ENCODE measurements at regions not wholly inside any gene's neighbourhood (a gene's known extent, or its start where the extent isn't known, plus 50 kb on each side); places are given as distances from the start of the nearest gene placed in this dataset.
A peak's percentile ranks its signal among the peaks of the same experiment; 100 is the strongest.

DNA sequence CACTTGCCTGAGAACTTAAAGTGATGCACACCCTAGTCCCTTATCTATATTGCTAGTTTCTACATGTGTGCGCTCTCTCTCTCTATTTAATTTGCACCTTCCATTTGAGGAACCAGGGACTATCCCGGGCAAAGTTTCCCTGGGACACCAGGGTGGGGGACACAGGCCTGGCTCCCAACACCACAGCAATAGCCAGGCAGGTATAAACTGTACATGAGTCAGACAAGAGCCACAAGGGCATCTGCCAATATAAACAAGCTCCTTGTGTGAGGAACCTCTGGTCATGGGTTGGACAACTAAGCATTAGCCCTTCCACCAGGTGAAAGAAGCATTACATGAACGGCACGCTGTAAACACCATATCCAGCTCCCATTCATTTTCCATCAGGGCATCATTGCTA is 455.5 kb downstream of the STIM2 start:
- TF ChIP-seq, protein P1, sequence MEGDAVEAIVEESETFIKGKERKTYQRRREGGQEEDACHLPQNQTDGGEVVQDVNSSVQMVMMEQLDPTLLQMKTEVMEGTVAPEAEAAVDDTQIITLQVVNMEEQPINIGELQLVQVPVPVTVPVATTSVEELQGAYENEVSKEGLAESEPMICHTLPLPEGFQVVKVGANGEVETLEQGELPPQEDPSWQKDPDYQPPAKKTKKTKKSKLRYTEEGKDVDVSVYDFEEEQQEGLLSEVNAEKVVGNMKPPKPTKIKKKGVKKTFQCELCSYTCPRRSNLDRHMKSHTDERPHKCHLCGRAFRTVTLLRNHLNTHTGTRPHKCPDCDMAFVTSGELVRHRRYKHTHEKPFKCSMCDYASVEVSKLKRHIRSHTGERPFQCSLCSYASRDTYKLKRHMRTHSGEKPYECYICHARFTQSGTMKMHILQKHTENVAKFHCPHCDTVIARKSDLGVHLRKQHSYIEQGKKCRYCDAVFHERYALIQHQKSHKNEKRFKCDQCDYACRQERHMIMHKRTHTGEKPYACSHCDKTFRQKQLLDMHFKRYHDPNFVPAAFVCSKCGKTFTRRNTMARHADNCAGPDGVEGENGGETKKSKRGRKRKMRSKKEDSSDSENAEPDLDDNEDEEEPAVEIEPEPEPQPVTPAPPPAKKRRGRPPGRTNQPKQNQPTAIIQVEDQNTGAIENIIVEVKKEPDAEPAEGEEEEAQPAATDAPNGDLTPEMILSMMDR (IDR thresholded peaks at IDR 0.05; ENCODE audit: insufficient read depth, low read length, poor library complexity, severe bottlenecking) = no peak
- Histone ChIP-seq H3K27me3 (replicated peaks; ENCODE audit: control insufficient read depth, insufficient read depth, low read length) (no peaks in the 10 kb centered on the region), H3K36me3 (ENCODE audit: control insufficient read depth, insufficient read depth, low read length) (no peaks in the 10 kb centered on the region), H3K4me3 (replicated peaks; ENCODE audit: low read depth, low read length) (no peak overlapping the region)
- no peak for DNase-seq (ENCODE audit: extremely low read depth, insufficient read length)

DNA sequence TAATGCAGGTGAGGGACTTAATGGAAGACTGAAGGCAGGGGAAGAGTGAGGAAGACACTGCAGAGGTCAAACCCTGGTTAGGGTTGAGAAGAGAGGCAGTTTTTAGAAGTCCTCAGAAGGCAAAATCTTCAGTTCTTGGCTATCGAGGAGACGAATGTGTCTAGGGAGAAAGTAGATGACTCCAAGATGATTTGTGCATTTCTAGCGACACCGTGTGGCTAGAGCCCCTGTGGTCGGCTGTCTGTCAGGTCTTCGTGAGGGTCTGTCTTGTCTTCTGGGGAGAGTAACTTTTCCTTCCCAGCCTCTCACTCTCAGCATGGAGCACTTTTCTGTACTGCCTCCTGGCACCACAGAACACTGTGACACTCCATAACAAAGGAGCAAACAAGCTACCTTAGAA is 458.1 kb downstream of the STIM2 start:
- Histone ChIP-seq H3K27me3 (replicated peaks; ENCODE audit: control insufficient read depth, insufficient read depth, low read length) (no peaks in the 10 kb centered on the region), H3K4me3 (replicated peaks; ENCODE audit: low read depth, low read length) (no peak overlapping the region), H3K36me3 (ENCODE audit: control insufficient read depth, insufficient read depth, low read length) (no peaks in the 10 kb centered on the region)
- TF ChIP-seq, protein P1 (IDR thresholded peaks at IDR 0.05; ENCODE audit: insufficient read depth, low read length, poor library complexity, severe bottlenecking) = peak; percentile 54
- DNase-seq (ENCODE audit: extremely low read depth, insufficient read length) = no peak

DNA sequence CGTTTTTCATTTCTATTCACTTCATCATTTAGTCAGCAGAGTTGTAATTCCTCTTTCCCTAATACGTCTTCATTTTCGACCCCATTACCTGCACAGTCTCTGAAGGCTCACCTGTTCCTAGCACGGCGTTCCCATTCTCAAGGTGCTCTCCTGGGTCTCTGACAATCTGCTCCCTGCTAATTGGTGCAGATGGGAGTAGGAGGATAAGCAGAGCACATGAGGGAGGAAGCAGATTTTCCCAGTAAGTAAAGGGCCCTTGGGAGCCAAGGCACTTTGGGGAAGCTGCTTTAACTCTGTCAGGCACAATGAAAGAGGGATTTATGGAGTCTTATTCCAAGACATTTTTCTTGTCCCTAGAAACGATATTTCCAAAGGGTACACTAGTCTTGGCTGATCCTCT is 466.4 kb downstream of the STIM2 start:
- TF ChIP-seq, protein P1 (IDR thresholded peaks at IDR 0.05; ENCODE audit: insufficient read depth, low read length, poor library complexity, severe bottlenecking) = no peak
- Histone ChIP-seq H3K4me3 (replicated peaks; ENCODE audit: low read depth, low read length) (no peak overlapping the region), H3K36me3 (ENCODE audit: control insufficient read depth, insufficient read depth, low read length) (no peaks in the 10 kb centered on the region), H3K27me3 (replicated peaks; ENCODE audit: control insufficient read depth, insufficient read depth, low read length) (no peaks in the 10 kb centered on the region)
- DNase-seq (ENCODE audit: extremely low read depth, insufficient read length) = no peak

DNA sequence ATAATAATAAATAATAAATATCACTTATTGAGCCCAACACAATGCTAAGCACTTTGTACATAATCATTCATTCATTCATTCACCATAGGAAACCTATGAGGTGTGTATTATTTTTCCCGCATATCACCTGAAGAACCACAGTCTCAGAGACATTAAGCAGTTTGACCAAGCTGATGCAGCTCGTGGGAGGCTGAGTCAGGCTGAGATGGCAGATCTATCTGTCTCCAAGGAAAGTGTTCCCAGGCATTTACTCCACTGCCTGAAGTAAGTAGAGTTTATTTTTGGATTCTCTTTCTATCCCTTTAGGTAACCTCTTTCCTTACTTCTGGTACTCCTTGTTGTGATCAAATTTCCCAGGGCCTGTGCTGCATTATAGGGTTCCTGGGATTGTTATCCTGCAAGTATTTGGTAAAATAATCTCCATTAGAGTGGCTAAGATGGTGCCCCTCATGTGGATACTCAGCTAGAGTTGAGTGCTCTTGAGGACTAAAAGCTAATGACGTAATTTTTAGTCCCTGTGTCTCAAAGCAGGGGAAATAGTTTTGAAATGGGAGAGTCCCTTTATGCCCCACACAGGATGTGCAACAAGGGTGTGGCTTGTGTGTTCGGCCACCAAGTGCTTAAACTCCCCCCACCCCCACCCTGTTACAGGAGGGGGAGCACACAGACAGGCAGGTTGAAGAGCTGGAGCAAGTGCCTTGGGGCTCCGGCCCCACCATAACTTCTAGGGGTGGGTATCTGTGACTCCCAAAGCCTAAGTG is 467.0 kb downstream of the STIM2 start:
- Histone ChIP-seq H3K36me3 (ENCODE audit: control insufficient read depth, insufficient read depth, low read length) (no peaks in the 10 kb centered on the region), H3K4me3 (replicated peaks; ENCODE audit: low read depth, low read length) (no peak overlapping the region), H3K27me3 (replicated peaks; ENCODE audit: control insufficient read depth, insufficient read depth, low read length) (no peaks in the 10 kb centered on the region)
- DNase-seq (ENCODE audit: extremely low read depth, insufficient read length) = no peak
- TF ChIP-seq, protein P1 (IDR thresholded peaks at IDR 0.05; ENCODE audit: insufficient read depth, low read length, poor library complexity, severe bottlenecking) = no peak

DNA sequence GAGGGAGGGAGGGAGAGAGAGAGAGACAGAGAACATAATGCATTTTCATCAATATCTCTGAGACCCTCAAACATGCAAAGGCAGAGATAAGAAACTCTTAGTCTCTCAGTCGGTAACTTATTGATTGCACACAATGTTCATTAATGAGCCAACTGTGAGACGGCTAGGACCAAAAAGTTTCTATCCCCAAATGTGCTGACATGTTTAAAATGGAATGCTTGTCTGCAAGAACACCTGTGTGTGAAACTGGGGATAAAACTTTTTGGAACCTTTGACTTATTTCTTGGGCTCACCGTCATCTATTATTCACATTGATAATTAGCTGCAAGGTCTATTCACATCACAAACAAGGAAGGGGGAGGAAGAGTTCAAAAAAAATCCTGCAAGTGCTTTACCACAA is 477.9 kb downstream of the STIM2 start:
- H3K4me3 ChIP-seq (replicated peaks; ENCODE audit: low read depth, low read length) = no peak overlapping the region
- H3K36me3 ChIP-seq (ENCODE audit: control insufficient read depth, insufficient read depth, low read length) = no peaks in the 10 kb centered on the region
- TF ChIP-seq, protein P1 (IDR thresholded peaks at IDR 0.05; ENCODE audit: insufficient read depth, low read length, poor library complexity, severe bottlenecking) = no peak
- no peak for DNase-seq (ENCODE audit: extremely low read depth, insufficient read length)
- no peaks in the 10 kb centered on the region for H3K27me3 ChIP-seq (replicated peaks; ENCODE audit: control insufficient read depth, insufficient read depth, low read length)

DNA sequence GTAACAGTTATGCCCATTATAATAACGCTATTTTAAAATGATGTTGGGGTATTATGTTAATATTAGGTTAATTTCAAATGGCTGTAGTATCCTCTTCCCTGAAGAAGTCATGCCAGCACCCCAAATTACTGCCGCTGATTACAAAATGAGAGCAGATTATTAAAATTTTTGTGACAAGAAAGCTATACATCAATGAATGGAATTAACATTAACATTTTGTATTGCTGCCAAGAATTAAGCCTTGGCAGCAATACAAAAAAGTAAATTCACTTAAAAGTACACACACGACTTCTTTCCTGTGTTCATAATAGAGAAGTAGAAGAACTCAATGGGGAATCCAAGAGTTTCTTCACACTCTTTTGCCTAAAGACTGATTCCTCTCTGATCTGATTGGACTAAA is 482.8 kb downstream of the STIM2 start:
- H3K36me3 ChIP-seq (ENCODE audit: control insufficient read depth, insufficient read depth, low read length) = no peaks in the 10 kb centered on the region
- TF ChIP-seq, protein P1 (IDR thresholded peaks at IDR 0.05; ENCODE audit: insufficient read depth, low read length, poor library complexity, severe bottlenecking) = no peak
- no peaks in the 10 kb centered on the region for H3K27me3 ChIP-seq (replicated peaks; ENCODE audit: control insufficient read depth, insufficient read depth, low read length)
- no peak for DNase-seq (ENCODE audit: extremely low read depth, insufficient read length)
- H3K4me3 ChIP-seq (replicated peaks; ENCODE audit: low read depth, low read length) = no peak overlapping the region
